WTC11 (cell line): ENCODE measurements at regions not wholly inside any gene's neighbourhood (a gene's known extent, or its start where the extent isn't known, plus 50 kb on each side); places are given as distances from the start of the nearest gene placed in this dataset.
A peak's percentile ranks its signal among the peaks of the same experiment; 100 is the strongest.

Experiments used
- ATAC-seq: fragments of 200-7000 bp; cut with Tn5 transposase; 2 replicates; pipeline ENCODE4 v1.10.0; 2021; ENCODE audit warnings: mild to moderate bottlenecking, moderate library complexity
- CTCF ChIA-PET: fragments of 300-600 bp; sonication (Branson Sonifier 250); formaldehyde crosslinking; loops from one replicate; lab custom pipeline; 2021; ENCODE audit warnings: antibody characterized with exemption; lab: Charles Lee
- POLR2A ChIA-PET: fragments of 350-600 bp; sonication (Branson Sonifier 250); formaldehyde crosslinking; loops from one replicate; lab custom pipeline; 2021; ENCODE audit warnings: antibody characterized with exemption; lab: Charles Lee
- DNase-seq: peaks from one replicate; pipeline ENCODE4 v3.0.0; 2021; ENCODE audit warnings: low spot score
- H3K27ac Mint-ChIP-seq: 2 replicates; pipeline ENCODE4 v1.8.0; 2021; ENCODE audit warnings: mixed read lengths
- H3K27me3 Mint-ChIP-seq: 2 replicates; pipeline ENCODE4 v1.8.0; 2021; ENCODE audit warnings: low read depth, mild to moderate bottlenecking, moderate library complexity, mixed read lengths
- H3K36me3 Mint-ChIP-seq: 2 replicates; pipeline ENCODE4 v1.8.0; 2021; ENCODE audit warnings: mixed read lengths
- H3K4me1 Mint-ChIP-seq: 2 replicates; pipeline ENCODE4 v1.8.0; 2022; ENCODE audit warnings: mixed read lengths
- H3K4me3 Mint-ChIP-seq: 2 replicates; pipeline ENCODE4 v1.8.0; 2021; ENCODE audit warnings: mild to moderate bottlenecking, moderate library complexity, mixed read lengths
- H3K9me3 Mint-ChIP-seq: 2 replicates; pipeline ENCODE4 v1.8.0; 2021; ENCODE audit warnings: mixed read lengths
- AR ChIP-seq: fragments of 250-450 bp; sonication (Bioruptor Pico); IDR thresholded peaks from 2 replicates; pipeline ENCODE4 v1.9.0; 2021; ENCODE audit warnings: mild to moderate bottlenecking
- ATF3 ChIP-seq: sonication (generic); formaldehyde crosslinking; conservative IDR thresholded peaks from 2 replicates; pipeline ENCODE4 v1.8.1; 2022; ENCODE audit warnings: mild to moderate bottlenecking, missing genetic modification reagents
- EMX1 ChIP-seq: fragments of 250-450 bp; sonication (Bioruptor Pico); IDR thresholded peaks from 2 replicates; pipeline ENCODE4 v1.8.0; 2021; ENCODE audit warnings: mild to moderate bottlenecking
- FOXJ3 ChIP-seq: sonication (generic); formaldehyde crosslinking; IDR thresholded peaks from 2 replicates; pipeline ENCODE4 v1.9.0; 2021; ENCODE audit warnings: missing genetic modification reagents, mild to moderate bottlenecking, borderline replicate concordance
- JUN ChIP-seq: sonication (generic); formaldehyde crosslinking; IDR thresholded peaks from 2 replicates; pipeline ENCODE4 v1.8.0; 2023; ENCODE audit warnings: mild to moderate bottlenecking, missing genetic modification reagents
- NFATC4 ChIP-seq: fragments of 250-450 bp; sonication (Bioruptor Pico); IDR thresholded peaks from 2 replicates; pipeline ENCODE4 v1.9.0; 2021; ENCODE audit warnings: mild to moderate bottlenecking
- NFE2L1 ChIP-seq: sonication (generic); formaldehyde crosslinking; IDR thresholded peaks from 2 replicates; pipeline ENCODE4 v1.8.1; 2023; ENCODE audit warnings: missing genetic modification reagents
- NFYB ChIP-seq: sonication (generic); formaldehyde crosslinking; conservative IDR thresholded peaks from 2 replicates; pipeline ENCODE4 v1.8.0; 2022; ENCODE audit warnings: low read depth, missing genetic modification reagents
- PREB ChIP-seq: sonication (generic); formaldehyde crosslinking; IDR thresholded peaks from 2 replicates; pipeline ENCODE4 v1.8.1; 2022; ENCODE audit warnings: mild to moderate bottlenecking, missing genetic modification reagents, moderate library complexity, borderline replicate concordance
- RORB ChIP-seq: fragments of 250-450 bp; sonication (Bioruptor Pico); IDR thresholded peaks from 2 replicates; pipeline ENCODE4 v1.9.0; 2021; ENCODE audit warnings: mild to moderate bottlenecking
- TCF7 ChIP-seq: sonication (generic); formaldehyde crosslinking; IDR thresholded peaks from 2 replicates; pipeline ENCODE4 v1.8.0; 2022; ENCODE audit warnings: mild to moderate bottlenecking, low read depth, missing genetic modification reagents, moderate library complexity
- TEAD4 ChIP-seq: sonication (generic); formaldehyde crosslinking; IDR thresholded peaks from 2 replicates; pipeline ENCODE4 v1.8.0; 2022; ENCODE audit warnings: mild to moderate bottlenecking, missing genetic modification reagents
- ZNF121 ChIP-seq: sonication (generic); formaldehyde crosslinking; IDR thresholded peaks from 2 replicates; pipeline ENCODE4 v1.8.0; 2023; ENCODE audit warnings: missing genetic modification reagents
- ZNF263 ChIP-seq: sonication (generic); formaldehyde crosslinking; IDR thresholded peaks from 2 replicates; pipeline ENCODE4 v1.8.1; 2022; ENCODE audit warnings: low read depth, mild to moderate bottlenecking, moderate library complexity, missing genetic modification reagents
- ZNF317 ChIP-seq: sonication (generic); formaldehyde crosslinking; IDR thresholded peaks from 2 replicates; pipeline ENCODE4 v1.8.1; 2023; ENCODE audit warnings: low read depth, mild to moderate bottlenecking, moderate library complexity, missing genetic modification reagents, borderline replicate concordance
- TF ChIP-seq, protein P1 (sequence below): fragments of 250-450 bp; sonication (Bioruptor Pico); IDR thresholded peaks from 2 replicates; pipeline ENCODE4 v1.9.0; 2021; ENCODE audit warnings: mild to moderate bottlenecking, borderline replicate concordance
- TF ChIP-seq, protein P2 (sequence below): fragments of 250-450 bp; sonication (Bioruptor Pico); IDR thresholded peaks from 2 replicates; pipeline ENCODE4 v1.9.0; 2021; ENCODE audit warnings: mild to moderate bottlenecking
- TF ChIP-seq, protein P3 (sequence below): sonication (generic); formaldehyde crosslinking; IDR thresholded peaks from 2 replicates; pipeline ENCODE4 v1.8.1; 2022; ENCODE audit warnings: low read depth, mild to moderate bottlenecking, moderate library complexity, missing genetic modification reagents, borderline replicate concordance
- TF ChIP-seq, protein P4 (sequence below): sonication (generic); formaldehyde crosslinking; IDR thresholded peaks from 2 replicates; pipeline ENCODE4 v1.8.1; 2023; ENCODE audit warnings: mild to moderate bottlenecking, missing genetic modification reagents
- TF ChIP-seq, protein P5 (sequence below): sonication (generic); formaldehyde crosslinking; IDR thresholded peaks from 2 replicates; pipeline ENCODE4 v1.8.0; 2022; ENCODE audit warnings: missing genetic modification reagents

- Mint-ChIP-seq H3K27ac (0 out of 2 replicates have a peak overlapping the region, but pooled peaks have one; percentile 63), H3K36me3 (no peaks in the 10 kb centered on the region), H3K4me1 (peaks cover 15% of the 10 kb centered on the region), H3K4me3 (no peak overlapping the region), H3K27me3 (no peaks in the 10 kb centered on the region), H3K9me3 (no peaks in the 10 kb centered on the region)
- ATAC-seq (no peak), DNase-seq (no peak)
- ChIA-PET CTCF (no interaction called here), POLR2A (no interaction called here)
- no peak for TF ChIP-seq ZNF317
- no peak for TF ChIP-seq ZNF121 (CRISPR knock-in tag)
- TF ChIP-seq FOXJ3 (CRISPR knock-in tag) = no peak
These were observed 474.0 kb upstream of the ROBO1 start for GRCh38 chr3:80241791-80242190.

- no peak overlapping the region for H3K27ac Mint-ChIP-seq
- ChIA-PET CTCF (no interaction called here), POLR2A (no interaction called here)
- H3K9me3 Mint-ChIP-seq = no peaks in the 10 kb centered on the region
- no peaks in the 10 kb centered on the region for H3K27me3 Mint-ChIP-seq
- ATAC-seq (no peak), DNase-seq (no peak)
- no peak overlapping the region for H3K4me3 Mint-ChIP-seq
- no peaks in the 10 kb centered on the region for H3K36me3 Mint-ChIP-seq
- peaks cover 18% of the 10 kb centered on the region for H3K4me1 Mint-ChIP-seq
- TF ChIP-seq EMX1 (no peak), ZNF317 (no peak), AR (CRISPR knock-in tag) (no peak), ATF3 (CRISPR knock-in tag) (no peak), NFE2L1 (CRISPR knock-in tag) (no peak), TEAD4 (CRISPR knock-in tag) (no peak), PREB (CRISPR knock-in tag) (no peak), JUN (CRISPR knock-in tag) (no peak), RORB (no peak), TCF7 (CRISPR knock-in tag) (no peak), NFYB (CRISPR knock-in tag) (no peak), NFATC4 (CRISPR knock-in tag) (no peak), ZNF263 (CRISPR knock-in tag) (no peak)
- TF ChIP-seq, protein P1, sequence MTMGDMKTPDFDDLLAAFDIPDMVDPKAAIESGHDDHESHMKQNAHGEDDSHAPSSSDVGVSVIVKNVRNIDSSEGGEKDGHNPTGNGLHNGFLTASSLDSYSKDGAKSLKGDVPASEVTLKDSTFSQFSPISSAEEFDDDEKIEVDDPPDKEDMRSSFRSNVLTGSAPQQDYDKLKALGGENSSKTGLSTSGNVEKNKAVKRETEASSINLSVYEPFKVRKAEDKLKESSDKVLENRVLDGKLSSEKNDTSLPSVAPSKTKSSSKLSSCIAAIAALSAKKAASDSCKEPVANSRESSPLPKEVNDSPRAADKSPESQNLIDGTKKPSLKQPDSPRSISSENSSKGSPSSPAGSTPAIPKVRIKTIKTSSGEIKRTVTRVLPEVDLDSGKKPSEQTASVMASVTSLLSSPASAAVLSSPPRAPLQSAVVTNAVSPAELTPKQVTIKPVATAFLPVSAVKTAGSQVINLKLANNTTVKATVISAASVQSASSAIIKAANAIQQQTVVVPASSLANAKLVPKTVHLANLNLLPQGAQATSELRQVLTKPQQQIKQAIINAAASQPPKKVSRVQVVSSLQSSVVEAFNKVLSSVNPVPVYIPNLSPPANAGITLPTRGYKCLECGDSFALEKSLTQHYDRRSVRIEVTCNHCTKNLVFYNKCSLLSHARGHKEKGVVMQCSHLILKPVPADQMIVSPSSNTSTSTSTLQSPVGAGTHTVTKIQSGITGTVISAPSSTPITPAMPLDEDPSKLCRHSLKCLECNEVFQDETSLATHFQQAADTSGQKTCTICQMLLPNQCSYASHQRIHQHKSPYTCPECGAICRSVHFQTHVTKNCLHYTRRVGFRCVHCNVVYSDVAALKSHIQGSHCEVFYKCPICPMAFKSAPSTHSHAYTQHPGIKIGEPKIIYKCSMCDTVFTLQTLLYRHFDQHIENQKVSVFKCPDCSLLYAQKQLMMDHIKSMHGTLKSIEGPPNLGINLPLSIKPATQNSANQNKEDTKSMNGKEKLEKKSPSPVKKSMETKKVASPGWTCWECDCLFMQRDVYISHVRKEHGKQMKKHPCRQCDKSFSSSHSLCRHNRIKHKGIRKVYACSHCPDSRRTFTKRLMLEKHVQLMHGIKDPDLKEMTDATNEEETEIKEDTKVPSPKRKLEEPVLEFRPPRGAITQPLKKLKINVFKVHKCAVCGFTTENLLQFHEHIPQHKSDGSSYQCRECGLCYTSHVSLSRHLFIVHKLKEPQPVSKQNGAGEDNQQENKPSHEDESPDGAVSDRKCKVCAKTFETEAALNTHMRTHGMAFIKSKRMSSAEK (CRISPR knock-in tag) = no peak
- TF ChIP-seq, protein P2, sequence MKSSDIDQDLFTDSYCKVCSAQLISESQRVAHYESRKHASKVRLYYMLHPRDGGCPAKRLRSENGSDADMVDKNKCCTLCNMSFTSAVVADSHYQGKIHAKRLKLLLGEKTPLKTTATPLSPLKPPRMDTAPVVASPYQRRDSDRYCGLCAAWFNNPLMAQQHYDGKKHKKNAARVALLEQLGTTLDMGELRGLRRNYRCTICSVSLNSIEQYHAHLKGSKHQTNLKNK (CRISPR knock-in tag) = no peak
- TF ChIP-seq, protein P3, sequence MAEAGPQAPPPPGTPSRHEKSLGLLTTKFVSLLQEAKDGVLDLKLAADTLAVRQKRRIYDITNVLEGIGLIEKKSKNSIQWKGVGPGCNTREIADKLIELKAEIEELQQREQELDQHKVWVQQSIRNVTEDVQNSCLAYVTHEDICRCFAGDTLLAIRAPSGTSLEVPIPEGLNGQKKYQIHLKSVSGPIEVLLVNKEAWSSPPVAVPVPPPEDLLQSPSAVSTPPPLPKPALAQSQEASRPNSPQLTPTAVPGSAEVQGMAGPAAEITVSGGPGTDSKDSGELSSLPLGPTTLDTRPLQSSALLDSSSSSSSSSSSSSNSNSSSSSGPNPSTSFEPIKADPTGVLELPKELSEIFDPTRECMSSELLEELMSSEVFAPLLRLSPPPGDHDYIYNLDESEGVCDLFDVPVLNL (CRISPR knock-in tag) = no peak
- TF ChIP-seq, protein P4, sequence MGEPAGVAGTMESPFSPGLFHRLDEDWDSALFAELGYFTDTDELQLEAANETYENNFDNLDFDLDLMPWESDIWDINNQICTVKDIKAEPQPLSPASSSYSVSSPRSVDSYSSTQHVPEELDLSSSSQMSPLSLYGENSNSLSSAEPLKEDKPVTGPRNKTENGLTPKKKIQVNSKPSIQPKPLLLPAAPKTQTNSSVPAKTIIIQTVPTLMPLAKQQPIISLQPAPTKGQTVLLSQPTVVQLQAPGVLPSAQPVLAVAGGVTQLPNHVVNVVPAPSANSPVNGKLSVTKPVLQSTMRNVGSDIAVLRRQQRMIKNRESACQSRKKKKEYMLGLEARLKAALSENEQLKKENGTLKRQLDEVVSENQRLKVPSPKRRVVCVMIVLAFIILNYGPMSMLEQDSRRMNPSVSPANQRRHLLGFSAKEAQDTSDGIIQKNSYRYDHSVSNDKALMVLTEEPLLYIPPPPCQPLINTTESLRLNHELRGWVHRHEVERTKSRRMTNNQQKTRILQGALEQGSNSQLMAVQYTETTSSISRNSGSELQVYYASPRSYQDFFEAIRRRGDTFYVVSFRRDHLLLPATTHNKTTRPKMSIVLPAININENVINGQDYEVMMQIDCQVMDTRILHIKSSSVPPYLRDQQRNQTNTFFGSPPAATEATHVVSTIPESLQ = no peak
- TF ChIP-seq, protein P5, sequence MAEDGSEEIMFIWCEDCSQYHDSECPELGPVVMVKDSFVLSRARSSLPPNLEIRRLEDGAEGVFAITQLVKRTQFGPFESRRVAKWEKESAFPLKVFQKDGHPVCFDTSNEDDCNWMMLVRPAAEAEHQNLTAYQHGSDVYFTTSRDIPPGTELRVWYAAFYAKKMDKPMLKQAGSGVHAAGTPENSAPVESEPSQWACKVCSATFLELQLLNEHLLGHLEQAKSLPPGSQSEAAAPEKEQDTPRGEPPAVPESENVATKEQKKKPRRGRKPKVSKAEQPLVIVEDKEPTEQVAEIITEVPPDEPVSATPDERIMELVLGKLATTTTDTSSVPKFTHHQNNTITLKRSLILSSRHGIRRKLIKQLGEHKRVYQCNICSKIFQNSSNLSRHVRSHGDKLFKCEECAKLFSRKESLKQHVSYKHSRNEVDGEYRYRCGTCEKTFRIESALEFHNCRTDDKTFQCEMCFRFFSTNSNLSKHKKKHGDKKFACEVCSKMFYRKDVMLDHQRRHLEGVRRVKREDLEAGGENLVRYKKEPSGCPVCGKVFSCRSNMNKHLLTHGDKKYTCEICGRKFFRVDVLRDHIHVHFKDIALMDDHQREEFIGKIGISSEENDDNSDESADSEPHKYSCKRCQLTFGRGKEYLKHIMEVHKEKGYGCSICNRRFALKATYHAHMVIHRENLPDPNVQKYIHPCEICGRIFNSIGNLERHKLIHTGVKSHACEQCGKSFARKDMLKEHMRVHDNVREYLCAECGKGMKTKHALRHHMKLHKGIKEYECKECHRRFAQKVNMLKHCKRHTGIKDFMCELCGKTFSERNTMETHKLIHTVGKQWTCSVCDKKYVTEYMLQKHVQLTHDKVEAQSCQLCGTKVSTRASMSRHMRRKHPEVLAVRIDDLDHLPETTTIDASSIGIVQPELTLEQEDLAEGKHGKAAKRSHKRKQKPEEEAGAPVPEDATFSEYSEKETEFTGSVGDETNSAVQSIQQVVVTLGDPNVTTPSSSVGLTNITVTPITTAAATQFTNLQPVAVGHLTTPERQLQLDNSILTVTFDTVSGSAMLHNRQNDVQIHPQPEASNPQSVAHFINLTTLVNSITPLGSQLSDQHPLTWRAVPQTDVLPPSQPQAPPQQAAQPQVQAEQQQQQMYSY (CRISPR knock-in tag) = no peak
These were observed 471.5 kb upstream of the ROBO1 start for GRCh38 chr3:80239301-80239700.
